ENCODE measurements at regions not wholly inside any gene's neighbourhood (a gene's known extent, or its start where the extent isn't known, plus 50 kb on each side); places are given as distances from the start of the nearest gene placed in this dataset.
A peak's percentile ranks its signal among the peaks of the same experiment; 100 is the strongest.

DNA sequence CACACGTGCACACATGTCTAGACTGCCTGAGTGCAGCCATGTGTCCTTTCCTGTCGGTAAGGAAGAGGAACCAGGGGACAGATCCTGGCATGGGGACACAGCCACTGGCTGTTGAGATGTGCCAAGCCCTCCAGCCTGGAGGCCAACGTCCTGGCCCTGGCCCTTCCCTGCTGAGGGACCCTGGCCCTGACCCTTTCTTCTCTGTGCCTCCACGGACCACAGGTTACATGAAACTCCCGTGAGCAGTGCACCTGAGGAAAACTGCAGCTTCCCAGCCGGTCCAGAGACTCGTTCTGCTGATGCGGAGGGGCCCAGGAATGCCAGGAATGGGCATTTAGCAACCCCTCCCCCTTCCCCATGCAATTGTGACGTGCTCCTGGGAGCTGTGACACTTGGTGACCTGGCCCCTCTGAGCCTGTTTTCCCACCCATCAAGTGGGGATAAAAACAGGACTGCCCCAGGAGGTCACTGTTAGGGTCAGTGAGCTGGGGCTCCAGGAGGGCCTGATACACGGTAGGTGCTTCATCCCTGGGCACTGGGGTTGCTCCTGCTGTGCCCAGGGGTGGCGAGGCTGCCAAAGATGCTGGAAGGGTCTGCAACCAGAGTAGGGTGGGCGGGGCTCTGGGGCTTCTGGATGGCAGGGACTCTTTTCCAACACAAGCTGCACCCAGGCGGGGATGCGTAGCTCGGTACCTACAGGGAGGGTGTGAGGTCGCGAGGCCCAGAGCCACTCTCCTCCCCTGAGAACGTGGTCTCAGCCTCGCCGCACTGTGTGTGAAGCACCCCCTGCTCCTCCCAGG, 151.5 kb downstream of the C9orf50 start:
- no peak for DNase-seq

DNA sequence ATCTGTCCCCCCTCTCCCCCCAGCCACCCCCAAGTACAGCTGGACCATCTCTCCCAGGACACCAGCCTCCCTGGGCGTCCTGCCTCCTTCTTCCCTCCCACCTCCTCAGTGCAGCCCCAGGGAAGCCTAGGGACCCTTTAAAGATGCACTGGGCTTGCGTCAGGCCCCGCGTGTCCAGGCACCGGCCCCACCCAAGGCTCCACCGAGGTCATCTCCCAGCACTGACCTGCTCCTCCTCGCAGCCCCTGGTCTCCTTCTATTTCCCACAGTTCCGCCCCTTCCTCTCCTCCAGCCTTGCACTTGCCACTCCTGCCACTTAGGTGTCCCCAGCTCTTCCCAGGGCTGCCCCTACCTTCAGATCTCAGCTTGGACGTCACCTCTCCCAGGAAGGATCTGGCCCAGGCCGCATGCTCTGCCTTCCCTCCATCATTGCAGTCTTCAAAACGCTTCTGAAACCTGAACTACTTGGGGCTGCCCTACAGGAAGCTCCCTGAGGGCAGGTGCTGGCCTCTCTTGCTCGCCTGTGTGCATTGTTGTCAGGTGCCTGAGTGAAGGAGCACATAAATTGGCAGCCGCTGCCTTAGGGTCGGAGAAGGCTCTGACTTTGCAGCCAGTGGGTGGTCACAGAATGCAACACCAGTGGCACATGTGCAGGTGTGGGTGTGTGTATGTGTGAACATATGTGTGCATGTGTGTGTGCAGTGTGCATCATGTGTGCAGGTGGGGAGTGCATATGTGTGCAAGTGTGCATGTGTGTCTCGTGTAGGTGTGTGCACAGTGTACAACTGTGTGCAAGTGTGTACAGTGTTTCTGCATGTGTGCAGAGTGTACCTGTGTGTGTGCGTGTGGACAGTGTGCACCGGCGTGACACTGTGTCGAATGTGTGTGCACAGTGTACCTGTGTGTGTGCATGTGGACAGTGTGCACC, 152.9 kb downstream of the C9orf50 start:
- no peak for DNase-seq

DNA sequence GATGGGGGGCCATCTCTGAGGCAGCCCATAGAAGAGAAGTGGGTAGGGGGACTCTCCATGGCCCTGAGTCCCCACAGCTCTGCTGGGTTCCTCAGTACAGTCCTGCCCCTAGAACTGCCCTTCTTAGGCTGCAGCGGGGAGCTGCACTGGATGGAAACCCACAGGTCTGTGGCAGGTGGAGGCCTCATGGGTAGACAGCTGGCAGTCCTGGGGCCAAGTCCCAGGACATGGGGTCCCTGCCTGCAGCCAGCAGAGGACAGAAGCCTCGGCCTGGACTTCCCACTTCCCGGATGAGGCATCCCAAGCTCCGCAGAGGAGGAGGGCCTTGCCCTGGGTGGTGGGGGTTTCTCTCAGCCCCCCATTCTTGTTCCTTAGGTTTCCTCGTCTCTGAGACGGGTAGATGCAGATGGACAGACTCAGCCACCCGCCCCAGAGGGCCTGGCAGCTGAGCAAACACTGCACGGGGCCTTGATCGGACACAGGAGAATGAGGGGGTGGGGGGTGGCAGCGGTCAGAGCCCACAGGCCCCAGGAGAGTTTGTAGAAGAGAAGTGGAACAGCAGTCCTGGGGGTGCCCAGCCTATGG, 153.8 kb downstream of the C9orf50 start:
- DNase-seq = no peak

DNA sequence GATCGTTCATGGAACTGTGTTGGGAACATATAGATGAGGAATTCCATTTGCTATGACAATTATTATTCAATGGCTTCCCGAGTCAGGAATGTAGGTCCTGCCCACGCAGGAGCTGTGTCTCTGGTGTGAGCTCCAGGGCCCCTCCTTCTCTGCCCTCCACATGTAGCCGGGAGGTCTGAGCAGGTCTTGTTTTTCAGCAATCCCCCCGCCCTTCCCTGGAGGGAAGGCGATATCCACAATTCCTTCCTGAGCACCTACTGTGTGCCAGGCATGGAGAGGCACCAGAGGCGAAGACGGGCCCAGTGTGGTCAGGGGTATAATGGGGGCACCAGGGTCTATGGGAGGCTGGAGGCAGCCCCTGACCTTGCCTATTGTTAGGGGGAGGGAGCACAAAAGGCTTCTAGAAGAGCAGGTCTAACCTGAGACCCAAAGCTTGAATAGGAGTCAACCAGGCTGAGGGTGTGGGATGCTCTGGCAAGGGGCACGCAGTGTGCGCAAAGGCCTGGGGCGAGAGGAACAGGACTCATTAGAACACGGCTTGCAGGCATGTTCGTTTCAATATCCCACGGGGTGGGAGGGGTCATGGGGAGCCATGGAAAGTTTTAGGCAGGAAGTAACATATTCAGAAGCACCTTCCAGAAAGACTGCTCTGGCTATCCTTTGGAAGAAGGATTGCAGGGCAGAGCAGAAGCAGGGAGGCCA, 154.9 kb downstream of the C9orf50 start:
- DNase-seq = no peak

DNA sequence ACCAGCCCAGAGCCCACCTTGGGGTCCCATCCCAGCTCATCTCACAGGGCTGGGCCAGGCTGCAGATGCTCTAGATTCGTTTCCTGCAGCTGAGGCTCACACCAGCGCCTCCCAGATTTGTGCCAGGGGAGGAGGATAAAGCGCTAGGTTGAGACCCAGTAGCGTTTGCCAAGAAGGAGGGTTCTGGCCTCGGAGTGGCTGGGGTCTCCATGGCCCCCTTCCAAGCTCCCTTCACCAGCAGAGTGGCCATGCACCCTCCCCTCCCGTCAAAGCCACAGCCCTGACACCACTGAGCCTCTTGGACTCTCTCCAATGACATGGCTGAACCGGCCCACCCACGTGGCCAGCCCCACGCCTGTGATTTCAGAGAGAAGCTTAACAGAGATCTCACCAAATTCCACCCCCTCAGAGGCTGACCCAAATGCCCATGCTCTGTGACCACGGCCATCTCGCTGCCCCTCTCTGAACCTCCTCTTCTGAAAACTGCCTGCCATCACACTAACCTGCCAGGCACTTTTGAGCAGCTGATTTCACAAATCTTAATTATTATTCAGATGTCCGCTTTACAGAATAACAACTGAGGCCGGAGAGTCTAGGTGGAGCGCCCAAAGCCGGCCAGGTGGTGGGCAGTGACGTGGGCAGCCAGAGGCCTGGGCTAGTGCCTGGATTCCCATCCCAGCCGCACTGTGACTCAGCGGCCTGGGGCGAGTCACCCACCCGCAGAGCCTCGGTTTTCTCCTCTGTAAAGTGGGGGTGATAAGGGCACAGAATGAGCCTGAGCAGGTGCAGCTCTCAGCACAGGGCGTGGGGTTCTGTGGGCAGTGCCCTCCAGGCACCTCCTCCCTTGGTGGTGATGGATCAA, 155.7 kb downstream of the C9orf50 start:
- DNase-seq = no peak

DNA sequence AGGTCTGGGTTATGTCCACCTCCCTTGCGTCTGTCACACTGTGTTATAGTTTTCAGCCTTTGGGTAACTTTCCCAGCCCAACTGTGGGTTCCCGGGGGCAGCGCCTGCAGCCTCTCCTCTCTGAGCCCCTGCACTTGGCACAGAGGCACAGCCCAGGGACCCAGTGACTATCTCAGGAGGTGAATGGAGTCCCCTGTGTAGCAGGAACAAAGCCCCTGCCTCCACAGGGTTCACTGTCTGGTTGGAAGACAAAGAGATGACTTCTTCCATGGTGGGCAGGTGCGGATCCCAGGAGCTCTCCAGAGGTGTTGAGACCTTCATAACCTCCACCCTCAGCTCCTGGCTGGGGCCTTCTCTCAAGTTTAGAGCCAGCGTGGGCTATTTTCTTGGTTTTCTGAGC, 156.9 kb downstream of the C9orf50 start:
- no peak for DNase-seq

DNA sequence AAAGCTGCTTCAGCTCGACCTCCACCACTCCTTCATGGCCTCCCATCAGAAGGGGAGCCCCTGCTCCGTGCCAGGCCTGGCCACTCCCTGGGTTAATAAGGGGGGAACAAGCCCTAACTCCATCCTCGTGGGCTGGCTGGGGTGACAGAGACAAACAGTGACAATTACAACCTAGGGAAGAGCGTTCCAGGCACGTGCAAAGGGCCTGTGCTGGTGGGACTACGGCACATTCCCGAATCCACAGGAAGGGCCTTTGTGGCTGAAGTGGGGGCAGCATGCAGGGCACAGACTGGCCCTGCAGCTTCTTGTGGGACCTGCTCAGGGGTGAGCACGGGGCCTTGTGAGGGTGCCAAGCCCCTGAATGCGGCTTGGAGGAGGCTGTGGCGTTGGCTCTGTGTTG, 157.4 kb downstream of the C9orf50 start:
- DNase-seq = no peak

DNA sequence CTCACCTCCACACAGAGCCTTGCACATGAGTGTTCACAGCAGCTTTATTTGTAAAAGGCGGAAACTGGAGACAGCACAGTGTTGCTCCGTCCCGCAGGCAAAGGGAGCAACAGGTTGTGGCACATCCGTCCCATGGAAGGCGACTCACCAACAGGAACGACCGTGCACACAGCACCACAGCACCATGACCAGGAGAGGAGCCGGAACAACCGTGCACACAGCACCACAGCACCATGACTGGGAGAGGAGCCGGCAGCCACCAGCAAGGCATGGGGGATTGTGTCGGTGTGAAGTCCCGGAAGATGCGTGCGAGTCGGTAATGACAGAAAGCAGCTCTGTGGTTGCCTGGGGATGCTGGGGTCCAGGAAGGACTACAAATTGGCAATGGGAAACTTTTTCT, 158.5 kb downstream of the C9orf50 start:
- no peak for DNase-seq

DNA sequence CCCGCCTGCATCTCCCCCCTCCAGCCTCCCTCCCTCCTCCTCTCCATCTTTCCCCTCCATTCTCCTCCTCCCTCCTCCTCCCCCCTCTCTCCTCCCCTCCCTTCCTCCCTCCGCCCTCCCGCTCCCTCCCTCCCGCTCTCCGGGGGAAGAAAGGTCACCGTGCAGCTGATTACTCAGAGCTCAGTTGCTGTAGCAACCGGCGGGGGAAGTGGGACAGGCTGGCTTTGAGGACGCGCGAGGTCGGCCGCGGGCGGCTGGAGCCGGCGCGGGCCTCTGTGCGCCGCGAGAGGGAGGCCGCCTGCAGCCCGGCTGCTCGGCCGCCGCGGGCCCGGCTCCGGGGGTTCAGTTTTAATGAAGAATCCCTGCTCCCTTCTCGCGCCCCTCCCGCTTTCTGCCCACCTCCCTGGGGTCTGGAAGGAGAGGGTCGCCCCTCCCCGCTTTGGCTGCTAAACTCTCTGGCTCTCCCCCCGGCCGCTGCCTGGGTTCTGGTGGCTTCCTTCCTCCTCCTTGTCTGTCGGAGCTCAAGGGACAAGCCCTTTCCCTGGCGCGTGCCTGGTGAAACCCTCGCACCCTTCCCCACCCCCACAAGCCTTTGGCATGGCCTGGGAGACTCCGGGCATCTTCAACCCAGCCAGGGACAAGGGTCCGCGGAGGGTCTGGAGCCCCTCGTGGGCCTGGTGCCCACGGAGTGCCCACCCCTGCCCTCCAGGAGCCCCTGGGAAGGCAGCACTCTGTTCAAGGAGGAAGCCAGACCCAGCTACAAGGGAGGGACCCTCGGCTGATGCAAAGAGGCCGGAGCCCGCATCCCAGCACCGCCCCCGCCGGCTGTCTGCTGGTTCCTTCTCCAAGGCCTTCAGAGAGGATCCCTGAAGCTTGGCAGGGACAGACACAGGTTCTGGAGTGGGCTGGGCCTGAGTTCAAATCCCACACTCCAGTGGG, 160.3 kb downstream of the C9orf50 start:
- peak; percentile 57 to 89 for DNase-seq

DNA sequence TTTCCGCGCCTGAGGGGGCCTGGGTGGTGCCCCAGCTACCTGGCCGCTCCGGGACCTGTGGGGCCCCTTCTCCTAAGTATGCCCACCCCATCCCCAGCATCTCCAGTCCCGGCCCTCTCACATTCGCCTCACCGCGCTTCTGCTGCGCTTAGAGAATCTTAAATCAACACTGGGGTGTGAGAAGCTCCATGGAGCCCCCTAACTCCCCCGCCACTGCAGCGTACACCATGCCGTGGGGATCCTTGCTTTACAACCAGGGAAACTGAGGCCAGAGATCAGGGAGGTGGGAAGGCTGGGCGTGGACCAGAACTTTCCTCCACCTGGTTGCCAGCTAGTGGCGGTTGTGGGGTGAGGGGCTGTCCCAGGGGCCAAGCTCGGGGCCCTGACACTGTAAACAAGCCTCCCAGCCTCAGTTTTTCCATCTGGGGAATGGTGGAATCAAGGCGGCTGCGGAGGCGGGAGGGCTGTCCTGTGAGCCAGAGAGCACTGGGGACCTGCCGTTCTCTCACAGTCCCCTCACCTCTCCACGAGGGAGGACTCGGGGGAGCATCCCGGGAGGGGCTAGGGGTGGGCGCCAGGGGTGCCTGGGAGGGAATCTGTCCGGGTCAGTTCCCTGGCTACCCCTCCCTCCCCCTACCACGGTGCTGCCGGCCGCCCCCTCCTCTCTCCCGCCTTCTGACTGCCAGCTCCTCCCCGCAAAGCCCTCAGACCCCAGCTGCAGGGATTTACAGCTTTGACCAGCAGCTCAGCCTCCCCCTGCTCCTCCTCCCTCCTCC, 161.2 kb downstream of the C9orf50 start:
- DNase-seq = no peak

DNA sequence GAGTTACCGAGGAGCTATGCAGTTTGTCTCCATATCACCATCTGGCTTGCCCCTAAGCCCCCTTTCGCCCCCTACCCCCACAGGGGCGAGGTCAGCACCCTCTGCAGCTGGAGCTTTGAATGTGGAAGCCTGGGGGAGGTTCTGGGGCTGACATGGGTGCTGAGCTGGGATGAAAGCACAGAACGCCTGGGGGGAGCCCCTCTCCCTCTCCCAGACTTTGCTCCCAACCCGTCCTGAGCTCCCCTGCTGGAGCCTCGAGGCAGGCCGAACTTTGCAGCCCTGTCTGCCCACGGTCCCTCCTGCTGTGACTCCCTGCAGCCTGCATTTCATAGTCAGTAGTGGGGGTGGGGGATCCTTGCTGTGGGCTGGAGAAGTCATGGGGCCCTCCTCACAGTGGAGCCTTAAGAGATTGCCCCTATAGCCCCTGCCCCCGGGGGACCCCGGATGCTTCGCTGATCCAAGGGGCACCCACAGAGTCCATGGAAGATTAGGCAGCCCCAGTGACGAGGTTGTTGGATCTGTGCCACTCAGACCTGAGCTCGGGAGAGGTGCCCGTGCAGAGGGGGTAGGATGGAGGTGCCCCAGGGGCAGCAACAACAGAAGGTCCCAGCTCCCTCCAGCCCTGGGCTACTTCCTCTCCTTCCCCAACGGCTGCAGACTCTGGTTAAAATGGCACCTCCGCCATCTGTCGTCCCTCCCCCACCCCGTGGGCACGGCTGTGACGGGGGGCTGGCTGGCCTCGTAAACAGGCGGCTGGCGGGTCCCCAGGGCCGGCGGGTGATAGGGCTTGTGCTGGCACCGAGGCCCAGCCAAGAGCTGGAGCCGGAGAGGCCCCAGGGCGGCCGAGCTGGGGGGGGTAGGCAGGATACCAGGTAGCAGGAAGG, 162.0 kb downstream of the C9orf50 start:
- DNase-seq = no peak

DNA sequence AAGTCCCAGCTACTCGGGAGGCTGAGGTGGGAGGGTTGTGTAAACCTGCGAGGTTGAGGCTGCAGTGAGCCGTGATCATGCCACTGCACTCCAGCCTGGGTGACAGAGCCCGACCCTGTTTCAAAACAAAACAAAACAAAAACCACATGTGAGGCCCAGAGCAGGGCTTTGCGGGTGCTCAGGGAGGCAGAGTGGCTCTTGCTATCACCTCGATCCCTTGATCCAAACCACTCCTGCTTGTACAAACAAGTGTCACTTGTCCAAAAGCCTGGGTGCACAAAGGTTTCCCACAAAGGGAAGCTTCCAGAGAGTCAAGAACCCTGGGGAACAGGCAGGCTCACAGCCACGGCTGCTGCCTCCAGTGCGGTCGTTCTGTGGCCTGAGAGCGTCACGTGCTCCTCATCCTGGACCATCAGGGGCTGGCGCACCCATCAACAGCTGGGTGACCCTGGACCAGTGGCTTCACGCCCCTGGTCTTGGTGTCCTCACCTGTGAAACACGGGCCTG, 162.7 kb downstream of the C9orf50 start:
- no peak for DNase-seq

DNA sequence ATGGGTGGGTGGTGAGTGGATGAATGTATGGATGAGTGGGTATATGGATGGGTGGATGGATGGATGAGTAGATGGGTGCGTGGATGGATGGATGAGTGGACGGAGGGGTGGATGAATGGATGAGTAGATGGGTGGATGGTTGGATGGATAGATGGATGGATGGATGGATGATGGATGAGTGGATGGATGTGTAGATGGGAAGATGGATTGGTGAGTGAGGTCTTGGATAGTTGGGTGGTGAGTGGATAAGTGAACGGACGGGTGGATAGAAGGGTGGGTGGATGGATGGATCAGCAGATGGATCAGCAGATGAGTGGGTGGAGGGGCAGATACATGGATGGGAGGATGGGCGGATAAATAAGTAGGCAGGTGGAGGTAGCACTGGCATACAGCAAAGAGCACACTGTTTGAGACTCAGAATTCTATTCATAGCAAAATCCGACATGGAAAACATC, 163.5 kb downstream of the C9orf50 start:
- DNase-seq = no peak

DNA sequence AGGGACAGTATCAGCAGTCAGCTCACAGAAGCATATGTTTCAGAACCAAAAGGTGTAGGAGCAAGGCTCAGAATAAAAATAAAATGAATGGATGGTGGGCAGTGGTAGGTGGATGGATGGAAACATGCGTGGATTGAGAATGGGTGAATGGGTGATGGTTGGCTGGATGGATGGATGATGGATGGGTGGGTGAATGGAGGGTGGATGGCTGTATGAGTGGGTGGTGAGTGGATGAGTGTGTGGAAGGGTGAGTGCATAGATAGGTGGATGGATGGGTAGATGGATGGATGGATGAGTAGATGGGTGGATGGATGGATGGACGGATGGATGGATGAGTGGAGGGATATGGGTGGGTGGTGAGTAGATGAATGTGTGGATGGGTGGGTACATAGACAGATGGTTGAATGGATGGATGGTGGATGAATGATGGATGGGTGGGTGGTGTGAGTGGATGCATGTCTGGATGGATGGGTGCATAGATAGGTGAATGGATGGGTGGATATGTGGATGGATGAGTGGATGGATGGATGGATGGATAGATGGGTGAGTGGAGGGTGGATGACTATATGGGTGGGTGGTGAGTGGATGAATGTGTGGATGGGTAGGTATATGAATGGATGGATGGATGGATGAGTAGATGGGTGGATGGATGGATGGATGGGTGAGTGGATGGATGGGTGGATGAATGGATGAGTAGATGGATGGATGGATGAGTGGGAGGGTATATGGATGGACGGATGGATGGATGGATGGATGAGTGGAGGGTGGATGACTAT, 164.2 kb downstream of the C9orf50 start:
- no peak for DNase-seq

DNA sequence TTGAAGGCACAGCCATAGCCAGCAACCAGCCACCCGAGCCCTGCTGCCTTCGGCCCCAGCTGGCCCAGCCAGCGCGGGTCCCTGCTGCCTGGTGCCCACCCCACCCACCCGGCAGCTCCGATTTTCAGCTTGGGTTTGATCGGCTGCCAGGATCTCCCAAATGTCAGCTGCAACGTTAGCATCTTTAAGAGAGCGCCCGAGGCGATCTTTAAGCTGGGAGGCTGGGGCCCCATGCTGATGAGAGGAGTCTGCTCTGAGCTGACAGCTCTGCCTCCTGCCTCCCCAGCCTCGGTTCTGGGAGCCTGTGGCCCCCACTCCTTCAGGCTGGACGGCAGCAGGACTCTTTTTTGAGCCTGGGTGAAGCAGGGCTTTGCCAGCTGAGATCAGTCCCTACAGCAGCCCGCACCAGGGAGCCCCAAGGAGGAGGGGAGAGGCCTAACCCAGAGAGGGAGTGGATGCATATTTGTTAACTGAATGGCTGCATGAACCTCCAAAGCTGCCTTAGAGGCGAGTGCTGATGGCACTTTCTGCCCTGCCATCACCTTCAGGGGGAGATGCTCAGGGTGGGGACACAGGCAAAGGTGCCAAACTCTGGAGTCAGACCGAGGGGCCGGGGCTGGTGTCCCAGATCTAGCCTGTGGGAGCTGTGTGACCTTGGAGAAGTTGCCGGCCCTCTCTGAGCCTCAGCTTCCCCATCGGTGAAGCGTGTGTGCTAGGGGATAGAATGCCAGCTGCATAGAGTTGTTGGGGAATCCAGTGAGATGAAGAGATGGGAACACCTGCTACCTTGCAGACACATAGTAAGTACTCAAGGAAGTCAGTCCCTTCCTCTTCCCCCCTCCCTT, 165.5 kb downstream of the C9orf50 start:
- DNase-seq = no peak

DNA sequence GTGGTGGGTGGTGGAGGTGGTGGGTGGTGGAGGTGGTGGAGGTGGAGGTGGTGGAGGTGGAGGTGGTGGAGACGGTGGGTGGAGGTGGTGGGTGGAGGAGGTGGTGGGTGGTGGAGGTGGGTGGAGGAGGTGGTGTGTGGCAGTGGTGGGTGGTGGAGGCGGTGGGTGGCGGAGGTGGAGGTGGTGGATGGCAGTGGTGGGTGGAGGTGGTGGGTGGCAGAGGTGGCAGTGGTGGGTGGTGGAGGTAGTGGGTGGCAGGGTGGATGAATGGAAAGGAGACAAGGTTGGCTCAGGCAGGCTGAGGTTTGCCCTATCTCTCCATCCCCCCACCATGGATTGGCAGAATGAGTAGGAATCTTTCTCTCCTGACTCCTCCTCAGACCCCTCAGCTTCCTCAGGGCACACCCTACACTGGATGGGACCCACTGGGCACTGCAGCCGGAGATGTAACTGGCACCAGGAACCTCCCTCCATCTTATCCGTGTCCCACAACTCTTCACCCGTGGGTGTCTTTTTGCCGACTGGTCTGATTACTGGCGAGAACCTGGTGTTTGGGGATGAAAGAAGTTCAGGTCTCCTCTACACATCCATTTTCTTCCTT, 166.3 kb downstream of the C9orf50 start:
- no peak for DNase-seq
